ENCODE measurements at regions not wholly inside any gene's neighbourhood (a gene's known extent, or its start where the extent isn't known, plus 50 kb on each side); places are given as distances from the start of the nearest gene placed in this dataset.
"Not testable (repeated sequence)": the region's sequence is repeated elsewhere in the genome, so short reads cannot be mapped to it uniquely, and the experiment has no call there.

- no peak for DNase-seq
Observed at GRCh38 chr12:5268424-5269210, 163.3 kb upstream of the NTF3 start.

GRCh38 chr12:5269846-5270245 is 162.1 kb upstream of the NTF3 start:
- no peak for DNase-seq

- no peak for DNase-seq
Observed at GRCh38 chr12:5272018-5272785, 159.7 kb upstream of the NTF3 start.

GRCh38 chr12:5273709-5274108 is 158.2 kb upstream of the NTF3 start:
- no peak for DNase-seq

GRCh38 chr12:5276327-5276880 is 155.5 kb upstream of the NTF3 start:
- no peak for DNase-seq

GRCh38 chr12:5280086-5280485 is 151.8 kb upstream of the NTF3 start:
- DNase-seq, result no peak

- DNase-seq, result not testable (repeated sequence)
Observed at GRCh38 chr12:5290368-5290767, 141.5 kb upstream of the NTF3 start.

GRCh38 chr12:5292651-5293050 is 139.3 kb upstream of the NTF3 start:
- DNase-seq, result no peak

- no peak for DNase-seq
Observed at GRCh38 chr12:5293773-5294172, 138.1 kb upstream of the NTF3 start.

GRCh38 chr12:5294274-5295070 is 137.4 kb upstream of the NTF3 start:
- no peak for DNase-seq

GRCh38 chr12:5295151-5295550 is 136.8 kb upstream of the NTF3 start:
- DNase-seq, result no peak

- no peak for DNase-seq
Observed at GRCh38 chr12:5295996-5296395, 135.9 kb upstream of the NTF3 start.

- DNase-seq, result no peak
Observed at GRCh38 chr12:5301539-5301938, 130.4 kb upstream of the NTF3 start.

GRCh38 chr12:5305425-5305824 is 126.5 kb upstream of the NTF3 start:
- no peak for DNase-seq

GRCh38 chr12:5305886-5306545 is 125.9 kb upstream of the NTF3 start:
- no peak for DNase-seq

GRCh38 chr12:5307065-5307464 is 124.8 kb upstream of the NTF3 start:
- no peak for DNase-seq

- no peak for DNase-seq
Observed at GRCh38 chr12:5308216-5308615, 123.7 kb upstream of the NTF3 start.

- DNase-seq, result no peak
Observed at GRCh38 chr12:5308996-5309395, 122.9 kb upstream of the NTF3 start.

- DNase-seq, result no peak
Observed at GRCh38 chr12:5309654-5310053, 122.3 kb upstream of the NTF3 start.

- DNase-seq, result no peak
Observed at GRCh38 chr12:5310151-5310550, 121.8 kb upstream of the NTF3 start.

GRCh38 chr12:5317556-5317955 is 114.4 kb upstream of the NTF3 start:
- DNase-seq, result no peak

GRCh38 chr12:5318874-5319273 is 113.0 kb upstream of the NTF3 start:
- no peak for DNase-seq

All from right forelimb (tissue), 1 donor.